NCI-H2227 (cell line): ENCODE measurements at regions not wholly inside any gene's neighbourhood (a gene's known extent, or its start where the extent isn't known, plus 50 kb on each side); places are given as distances from the start of the nearest gene placed in this dataset.

Experiments
- DNase-seq: peaks from one replicate; lab custom pipeline; 2025; ENCODE audit not compliant: unreplicated experiment; lab: John Stamatoyannopoulos, UW

- no peak for DNase-seq
Measured at GRCh38 chr3:81291586-81291985, 469.9 kb downstream of the GBE1 start.

- no peak for DNase-seq
Measured at GRCh38 chr3:81289676-81290075, 471.8 kb downstream of the GBE1 start.

GRCh38 chr3:81279481-81280379 lies 481.7 kb downstream of the GBE1 start:
- DNase-seq = no peak

GRCh38 chr3:81277853-81278252 lies 483.6 kb downstream of the GBE1 start:
- no peak for DNase-seq

GRCh38 chr3:81274671-81275070 lies 486.8 kb downstream of the GBE1 start:
- no peak for DNase-seq

- DNase-seq = no peak
Measured at GRCh38 chr3:81270603-81271379, 490.7 kb downstream of the GBE1 start.

GRCh38 chr3:81268526-81268925 lies 492.9 kb downstream of the GBE1 start:
- no peak for DNase-seq

GRCh38 chr3:81261996-81262395 lies 499.4 kb downstream of the GBE1 start:
- DNase-seq = no peak

GRCh38 chr3:81255463-81255862 lies 506.0 kb downstream of the GBE1 start:
- no peak for DNase-seq

GRCh38 chr3:81251096-81251495 lies 510.3 kb downstream of the GBE1 start:
- no peak for DNase-seq

GRCh38 chr3:81249540-81250029 lies 511.9 kb downstream of the GBE1 start:
- DNase-seq = no peak

- no peak for DNase-seq
Measured at GRCh38 chr3:81245501-81245900, 515.9 kb downstream of the GBE1 start.

- DNase-seq = no peak
Measured at GRCh38 chr3:81245043-81245442, 516.4 kb downstream of the GBE1 start.

GRCh38 chr3:81244231-81244630 lies 517.2 kb downstream of the GBE1 start:
- DNase-seq = no peak

- DNase-seq = no peak
Measured at GRCh38 chr3:81242871-81243270, 518.6 kb downstream of the GBE1 start.

- DNase-seq = no peak
Measured at GRCh38 chr3:81237181-81237580, 524.3 kb downstream of the GBE1 start.

- peak; percentile 47 for DNase-seq
Measured at GRCh38 chr3:81218023-81218422, 543.4 kb downstream of the GBE1 start.

GRCh38 chr3:81217101-81217500 lies 544.3 kb downstream of the GBE1 start:
- DNase-seq = no peak

- DNase-seq = no peak
Measured at GRCh38 chr3:81216192-81216591, 545.3 kb downstream of the GBE1 start.

- DNase-seq = no peak
Measured at GRCh38 chr3:81214631-81215030, 546.8 kb downstream of the GBE1 start.

- peak; percentile 11 for DNase-seq
Measured at GRCh38 chr3:81199587-81199986, 561.9 kb downstream of the GBE1 start.

- DNase-seq = peak; percentile 19
Measured at GRCh38 chr3:81198756-81199155, 562.7 kb downstream of the GBE1 start.
